LNCaP clone FGC (cell line): ENCODE measurements at regions not wholly inside any gene's neighbourhood (a gene's known extent, or its start where the extent isn't known, plus 50 kb on each side); places are given as distances from the start of the nearest gene placed in this dataset.
"Not testable (repeated sequence)": the region's sequence is repeated elsewhere in the genome, so short reads cannot be mapped to it uniquely, and the experiment has no call there.

Experiments used
- DNase-seq: peaks from one replicate; pipeline ENCODE4 v3.0.0-alpha.2; 2011; ENCODE audit warnings: low read depth
- H3K4me3 ChIP-seq: 2 replicates; pipeline ENCODE4 v1.5.1; 2011; ENCODE audit warnings: mild to moderate bottlenecking, low read depth, low read length, control low read depth
- TF ChIP-seq, protein P1 (sequence below): IDR thresholded peaks from 2 replicates; pipeline ENCODE4 v1.5.1; 2012; ENCODE audit warnings: mild to moderate bottlenecking; ENCODE audit not compliant: control insufficient read depth, insufficient read depth; ENCODE audit errors: extremely low read depth

DNA sequence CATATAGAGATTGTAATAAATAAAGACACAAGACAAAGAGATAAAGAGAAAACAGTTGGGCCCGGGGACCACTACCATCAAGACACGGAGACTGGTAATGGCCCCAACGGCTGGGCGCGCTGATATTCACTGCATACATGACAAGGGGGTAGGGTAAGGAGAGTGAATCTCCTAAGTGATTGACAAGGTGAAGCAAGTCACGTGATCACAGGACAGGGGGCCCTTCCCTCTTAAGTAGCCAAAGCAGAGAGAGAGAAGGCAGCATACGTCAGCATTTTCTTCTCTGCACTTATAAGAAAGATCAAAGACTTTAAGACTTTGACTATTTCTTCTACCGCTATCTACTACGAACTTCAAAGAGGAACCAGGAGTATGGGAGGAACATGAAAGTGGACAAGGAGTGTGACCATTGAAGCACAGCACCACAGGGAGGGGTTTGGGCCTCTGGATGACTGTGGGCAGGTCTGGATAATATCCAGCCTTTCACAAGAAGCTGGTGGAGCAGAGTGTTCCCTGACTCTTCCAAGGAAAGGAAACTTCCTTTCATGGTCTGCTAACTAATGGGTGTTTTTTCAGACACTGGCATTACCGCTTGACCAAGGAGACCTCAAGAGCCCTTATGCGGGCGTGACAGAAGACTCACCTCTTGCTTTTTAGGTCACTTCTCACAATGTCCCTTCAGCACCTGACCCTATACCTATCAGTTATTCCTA is 75.6 kb downstream of the MRPL39 start:
- not testable (repeated sequence) for H3K4me3 ChIP-seq, DNase-seq

DNA sequence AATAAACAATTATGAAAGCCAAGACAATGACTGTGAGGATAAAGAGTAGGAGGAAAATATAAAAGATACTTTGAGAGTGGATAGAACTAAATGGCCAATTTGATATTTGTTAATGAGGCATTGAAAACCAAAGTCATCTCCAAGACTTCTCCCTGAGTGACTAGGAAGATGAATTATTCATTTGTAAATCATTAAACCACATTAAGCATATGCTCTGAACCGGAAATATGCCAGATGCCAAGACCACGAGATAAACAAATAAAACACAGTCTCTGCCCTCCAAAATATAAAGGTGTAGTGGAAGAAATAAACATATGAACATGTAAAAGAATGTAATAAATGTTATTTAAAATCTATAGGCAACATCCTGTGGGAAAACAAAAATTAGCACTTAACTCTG is 78.8 kb downstream of the MRPL39 start:
- no peak for DNase-seq

DNA sequence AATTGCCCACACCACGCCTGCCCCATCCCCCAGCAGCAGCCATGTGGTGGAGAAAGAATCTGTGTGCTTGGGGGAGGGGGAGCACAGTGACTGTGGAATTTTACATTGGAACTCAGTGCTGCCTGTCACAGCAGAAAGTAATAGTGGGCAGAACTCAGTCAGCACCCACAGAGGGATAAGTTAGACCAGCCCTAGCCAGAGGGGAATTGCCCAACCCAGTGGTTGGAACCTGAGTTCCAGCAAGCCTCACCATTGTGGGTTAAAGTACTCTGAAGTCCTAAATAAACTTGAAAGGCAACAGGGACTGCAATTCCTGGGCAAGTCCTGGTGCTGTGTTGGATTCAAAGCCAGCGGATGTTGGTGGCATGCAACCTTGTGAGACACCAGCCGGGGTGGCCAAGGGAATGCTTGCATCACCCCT is 88.8 kb downstream of the MRPL39 start:
- no peak overlapping the region for H3K4me3 ChIP-seq
- TF ChIP-seq, protein P1, sequence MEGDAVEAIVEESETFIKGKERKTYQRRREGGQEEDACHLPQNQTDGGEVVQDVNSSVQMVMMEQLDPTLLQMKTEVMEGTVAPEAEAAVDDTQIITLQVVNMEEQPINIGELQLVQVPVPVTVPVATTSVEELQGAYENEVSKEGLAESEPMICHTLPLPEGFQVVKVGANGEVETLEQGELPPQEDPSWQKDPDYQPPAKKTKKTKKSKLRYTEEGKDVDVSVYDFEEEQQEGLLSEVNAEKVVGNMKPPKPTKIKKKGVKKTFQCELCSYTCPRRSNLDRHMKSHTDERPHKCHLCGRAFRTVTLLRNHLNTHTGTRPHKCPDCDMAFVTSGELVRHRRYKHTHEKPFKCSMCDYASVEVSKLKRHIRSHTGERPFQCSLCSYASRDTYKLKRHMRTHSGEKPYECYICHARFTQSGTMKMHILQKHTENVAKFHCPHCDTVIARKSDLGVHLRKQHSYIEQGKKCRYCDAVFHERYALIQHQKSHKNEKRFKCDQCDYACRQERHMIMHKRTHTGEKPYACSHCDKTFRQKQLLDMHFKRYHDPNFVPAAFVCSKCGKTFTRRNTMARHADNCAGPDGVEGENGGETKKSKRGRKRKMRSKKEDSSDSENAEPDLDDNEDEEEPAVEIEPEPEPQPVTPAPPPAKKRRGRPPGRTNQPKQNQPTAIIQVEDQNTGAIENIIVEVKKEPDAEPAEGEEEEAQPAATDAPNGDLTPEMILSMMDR, result no peak
- no peak for DNase-seq

More for the DNA sequence above, 78.8 kb downstream of the MRPL39 start:
- TF ChIP-seq, protein P1, result no peak
- H3K4me3 ChIP-seq, result no peak overlapping the region

DNA sequence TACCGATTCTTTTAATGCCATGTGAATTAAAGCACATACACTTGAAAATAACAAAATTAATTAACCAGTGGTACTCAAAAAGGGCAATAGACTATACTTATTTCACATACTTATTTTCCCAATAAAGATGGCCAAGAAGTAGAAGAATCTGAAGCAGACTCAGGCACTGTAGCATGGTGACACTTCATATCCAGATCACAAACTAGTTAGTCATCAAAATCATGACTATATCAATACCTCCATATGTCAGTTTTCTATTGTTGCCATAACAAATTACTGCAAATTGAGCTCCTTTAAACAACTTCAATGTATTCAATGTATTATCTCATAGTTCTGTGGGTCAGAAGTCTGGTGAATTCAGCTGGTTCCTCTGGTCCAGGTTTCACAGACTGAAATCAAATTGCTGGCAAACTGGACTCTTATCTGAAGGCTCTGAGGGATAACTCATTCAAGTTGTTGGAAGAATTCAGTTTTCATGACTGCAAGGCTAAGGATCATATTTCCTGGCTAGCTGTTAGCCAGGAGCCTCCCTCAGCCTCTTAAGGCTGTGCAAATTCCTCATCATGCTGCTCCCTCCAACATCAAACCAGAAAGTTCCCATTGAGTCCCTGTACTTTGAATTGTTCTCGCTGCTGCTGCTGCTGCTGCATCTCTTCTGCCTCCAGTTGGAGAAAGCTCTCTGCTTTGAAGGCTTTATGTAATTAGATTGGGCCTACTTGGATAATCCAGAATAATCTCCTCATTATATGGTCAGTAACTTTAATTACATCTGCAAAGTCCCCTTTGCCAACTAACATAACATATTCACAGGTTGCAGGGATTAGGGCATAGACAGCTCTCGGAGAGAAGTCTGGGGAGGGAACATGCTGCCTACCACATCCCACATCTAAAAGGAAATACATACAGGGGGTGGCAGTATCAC is 91.5 kb downstream of the MRPL39 start:
- DNase-seq, result no peak
- TF ChIP-seq, protein P1, result no peak
- H3K4me3 ChIP-seq, result no peak overlapping the region

DNA sequence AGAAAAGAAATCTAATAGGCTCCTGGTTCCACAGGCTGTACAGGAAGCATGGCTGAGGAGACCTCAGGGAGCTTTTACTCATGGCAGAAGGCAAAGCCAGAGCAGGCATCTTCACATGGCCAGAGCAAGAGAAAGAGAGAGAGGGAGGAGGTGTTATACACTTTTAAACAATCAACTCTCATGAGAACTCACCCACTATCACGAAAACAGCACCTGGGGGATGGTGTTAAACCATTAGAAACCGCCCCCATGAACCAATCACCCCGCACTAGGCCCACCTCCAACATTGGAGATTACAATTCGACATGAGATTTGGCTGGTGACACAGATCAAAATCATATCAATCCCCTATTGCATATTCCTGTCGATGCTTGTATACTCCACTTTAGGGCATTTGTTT is 93.5 kb downstream of the MRPL39 start:
- TF ChIP-seq, protein P1, result no peak
- no peak overlapping the region for H3K4me3 ChIP-seq
- DNase-seq, result no peak

DNA sequence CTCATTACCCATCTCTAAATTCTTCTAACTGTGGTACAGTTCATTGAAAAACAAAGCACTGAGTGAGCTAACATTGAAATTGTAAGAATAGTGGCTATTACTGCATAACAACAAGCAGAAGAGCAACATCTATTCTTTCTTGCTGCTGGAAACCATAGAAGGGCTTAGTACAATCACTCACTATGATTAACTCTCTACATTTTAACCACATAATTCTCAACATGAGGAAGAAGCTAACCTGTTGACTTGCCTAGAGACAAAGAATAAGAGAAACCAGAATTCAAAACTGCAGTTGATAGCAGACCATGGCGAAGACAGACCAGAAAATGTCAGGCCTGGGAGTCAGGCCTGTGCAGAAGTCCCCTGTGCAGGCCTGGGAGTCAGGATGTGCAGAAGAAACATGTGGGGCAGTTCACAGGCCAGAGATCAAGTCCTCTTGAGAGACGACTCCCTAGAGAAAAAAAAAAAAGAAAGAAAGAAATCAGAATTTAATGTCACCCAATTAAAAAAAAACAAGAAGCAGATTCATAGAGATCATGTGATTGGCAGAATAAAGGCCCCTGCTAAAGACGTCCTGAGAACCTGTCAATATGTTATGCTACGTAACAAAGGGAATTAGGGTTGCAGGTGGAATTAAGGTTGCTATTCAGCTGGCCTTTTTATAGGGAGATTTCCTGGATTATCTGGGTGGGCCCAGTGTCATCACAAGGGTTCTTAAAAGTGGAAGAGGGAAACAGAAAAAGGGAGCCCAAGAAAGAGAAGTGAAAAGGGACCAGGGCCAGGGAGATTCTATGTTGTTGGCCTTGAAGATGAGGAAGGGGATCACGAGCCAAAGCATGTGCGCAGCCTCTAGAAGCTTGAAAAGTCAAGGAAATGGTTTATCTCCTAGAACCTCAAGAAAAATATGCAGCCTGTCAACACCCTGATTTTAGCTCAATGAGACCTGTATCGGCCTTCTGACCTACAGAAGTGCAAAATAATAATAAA is 94.9 kb downstream of the MRPL39 start:
- H3K4me3 ChIP-seq, result no peak overlapping the region
- DNase-seq, result no peak
- TF ChIP-seq, protein P1, result no peak
